ENCODE measurements at regions not wholly inside any gene's neighbourhood (a gene's known extent, or its start where the extent isn't known, plus 50 kb on each side); places are given as distances from the start of the nearest gene placed in this dataset.
A peak's percentile ranks its signal among the peaks of the same experiment; 100 is the strongest.

GRCh38 chr12:126093908-126094307, 1028.7 kb downstream of the AACS start:
- DNase-seq (peak in 1 of 5 donors; percentile 40), FAIRE-seq (no peak)
- no peaks in the 10 kb centered on the region for H3K36me3 ChIP-seq (ENCODE audit: control insufficient read depth in 2 of 3, insufficient read depth in 3 of 3, low read length in 3 of 3)
- H3K27me3 ChIP-seq (ENCODE audit: control insufficient read depth, insufficient read depth, low read length) = no peaks in the 10 kb centered on the region
- TF ChIP-seq CTCF (IDR thresholded peaks at IDR 0.05; ENCODE audit: borderline replicate concordance, extremely low read depth, insufficient read depth) = no peak
- H3K4me1 ChIP-seq (ENCODE audit: control insufficient read depth in 2 of 3, insufficient read depth in 2 of 3, low read depth in 1 of 3, low read length in 3 of 3) = no peaks in the 10 kb centered on the region
- H3K9ac ChIP-seq (ENCODE audit: low read length in 3 of 3) = no peak overlapping the region
- no peak overlapping the region for H3K27ac ChIP-seq (ENCODE audit: low read depth in 2 of 2, low read length in 2 of 2)
- intact Hi-C loops (cut with DNase I) = no loop called here
- H3K4me3 ChIP-seq (ENCODE audit: low read length in 3 of 3) = no peak overlapping the region
- H3K9me3 ChIP-seq (ENCODE audit: control insufficient read depth in 2 of 3, insufficient read depth in 1 of 3, low read length in 3 of 3) = no peaks in the 10 kb centered on the region

- FAIRE-seq = no peak
Measured at GRCh38 chr12:126095748-126096510, 1030.7 kb downstream of the AACS start.

GRCh38 chr12:126106706-126107105, 1041.5 kb downstream of the AACS start:
- no peak for DNase-seq
- H3K9me3 ChIP-seq (ENCODE audit: control insufficient read depth in 2 of 3, insufficient read depth in 1 of 3, low read length in 3 of 3) = no peaks in the 10 kb centered on the region
- intact Hi-C loops (cut with DNase I) = no loop called here

More at GRCh38 chr12:126095748-126096510, 1030.7 kb downstream of the AACS start:
- intact Hi-C loops (cut with DNase I) = no loop called here
- no peaks in the 10 kb centered on the region for H3K4me1 ChIP-seq (ENCODE audit: control insufficient read depth in 2 of 3, insufficient read depth in 2 of 3, low read depth in 1 of 3, low read length in 3 of 3)
- H3K27me3 ChIP-seq (ENCODE audit: control insufficient read depth, insufficient read depth, low read length) = no peaks in the 10 kb centered on the region
- H3K27ac ChIP-seq (ENCODE audit: low read depth in 2 of 2, low read length in 2 of 2) = no peak overlapping the region
- no peaks in the 10 kb centered on the region for H3K36me3 ChIP-seq (ENCODE audit: control insufficient read depth in 2 of 3, insufficient read depth in 3 of 3, low read length in 3 of 3)
- no peak overlapping the region for H3K4me3 ChIP-seq (ENCODE audit: low read length in 3 of 3)
- H3K9ac ChIP-seq (ENCODE audit: low read length in 3 of 3) = no peak overlapping the region
- H3K9me3 ChIP-seq (ENCODE audit: control insufficient read depth in 2 of 3, insufficient read depth in 1 of 3, low read length in 3 of 3) = no peaks in the 10 kb centered on the region
- no peak for TF ChIP-seq CTCF (IDR thresholded peaks at IDR 0.05; ENCODE audit: borderline replicate concordance, extremely low read depth, insufficient read depth)
- no peak for DNase-seq

More at GRCh38 chr12:126106706-126107105, 1041.5 kb downstream of the AACS start:
- H3K27ac ChIP-seq (ENCODE audit: low read depth in 2 of 2, low read length in 2 of 2) = no peak overlapping the region
- no peaks in the 10 kb centered on the region for H3K27me3 ChIP-seq (ENCODE audit: control insufficient read depth, insufficient read depth, low read length)
- H3K4me1 ChIP-seq (ENCODE audit: control insufficient read depth in 2 of 3, insufficient read depth in 2 of 3, low read depth in 1 of 3, low read length in 3 of 3) = no peaks in the 10 kb centered on the region
- H3K9ac ChIP-seq (ENCODE audit: low read length in 3 of 3) = no peak overlapping the region
- no peaks in the 10 kb centered on the region for H3K36me3 ChIP-seq (ENCODE audit: control insufficient read depth in 2 of 3, insufficient read depth in 3 of 3, low read length in 3 of 3)
- no peak for FAIRE-seq
- no peak for TF ChIP-seq CTCF (IDR thresholded peaks at IDR 0.05; ENCODE audit: borderline replicate concordance, extremely low read depth, insufficient read depth)
- no peak overlapping the region for H3K4me3 ChIP-seq (ENCODE audit: low read length in 3 of 3)
